22Rv1 (cell line): ENCODE measurements at regions not wholly inside any gene's neighbourhood (a gene's known extent, or its start where the extent isn't known, plus 50 kb on each side); places are given as distances from the start of the nearest gene placed in this dataset.

Experiments used
- ZFX ChIP-seq: fragments of 450-650 bp; IDR thresholded peaks from 2 replicates; pipeline ENCODE4 v1.6.1; 2017; ENCODE audit warnings: antibody characterized with exemption, borderline replicate concordance
- TF ChIP-seq, protein P1 (sequence below): fragments of 450-650 bp; IDR thresholded peaks from 2 replicates; pipeline ENCODE4 v1.5.1; 2017; ENCODE audit warnings: mild to moderate bottlenecking

DNA sequence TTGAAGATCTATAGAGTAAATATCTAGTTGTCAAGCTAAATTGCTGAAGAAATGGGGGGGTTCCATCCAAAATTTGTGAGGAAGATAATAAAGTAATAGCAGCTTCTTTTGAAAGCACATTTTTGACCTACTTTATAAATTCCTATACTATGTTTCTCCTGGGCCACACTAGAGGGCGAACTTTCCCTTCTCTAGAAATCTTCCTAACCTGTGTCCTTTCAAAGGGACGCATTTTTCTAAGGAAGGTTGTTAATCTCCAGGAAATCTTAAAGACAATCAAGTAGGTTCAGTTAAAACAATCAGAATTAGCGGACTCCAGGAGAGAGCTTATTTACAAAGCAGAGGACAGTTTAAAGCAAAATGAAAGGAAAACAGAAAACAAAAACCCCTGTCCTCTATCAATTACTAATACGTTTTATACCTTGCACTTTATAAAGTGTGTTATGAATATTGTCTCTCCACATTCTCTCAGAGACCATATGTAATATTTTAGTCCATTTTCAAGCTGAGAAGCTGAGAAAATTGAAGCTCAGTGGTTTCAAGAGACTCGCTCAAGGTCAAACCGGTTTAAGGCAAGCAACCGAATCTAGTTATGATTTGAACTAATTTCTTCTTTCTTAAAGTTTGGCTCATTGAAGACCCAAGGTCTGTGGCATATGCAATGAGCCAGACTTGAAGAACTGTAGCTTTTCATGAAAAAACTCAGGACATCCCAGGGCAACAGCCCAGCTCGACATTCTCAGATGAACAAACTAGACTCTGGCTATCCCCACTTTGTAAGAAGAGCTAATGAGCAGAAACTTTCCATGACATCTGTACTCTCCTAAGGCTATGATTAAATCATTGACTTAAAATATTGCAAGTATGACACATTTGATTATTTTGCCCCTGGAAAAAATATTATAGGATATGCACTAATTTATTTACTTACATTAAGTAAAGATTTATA is 273.6 kb downstream of the PAX3 start:
- TF ChIP-seq, protein P1, sequence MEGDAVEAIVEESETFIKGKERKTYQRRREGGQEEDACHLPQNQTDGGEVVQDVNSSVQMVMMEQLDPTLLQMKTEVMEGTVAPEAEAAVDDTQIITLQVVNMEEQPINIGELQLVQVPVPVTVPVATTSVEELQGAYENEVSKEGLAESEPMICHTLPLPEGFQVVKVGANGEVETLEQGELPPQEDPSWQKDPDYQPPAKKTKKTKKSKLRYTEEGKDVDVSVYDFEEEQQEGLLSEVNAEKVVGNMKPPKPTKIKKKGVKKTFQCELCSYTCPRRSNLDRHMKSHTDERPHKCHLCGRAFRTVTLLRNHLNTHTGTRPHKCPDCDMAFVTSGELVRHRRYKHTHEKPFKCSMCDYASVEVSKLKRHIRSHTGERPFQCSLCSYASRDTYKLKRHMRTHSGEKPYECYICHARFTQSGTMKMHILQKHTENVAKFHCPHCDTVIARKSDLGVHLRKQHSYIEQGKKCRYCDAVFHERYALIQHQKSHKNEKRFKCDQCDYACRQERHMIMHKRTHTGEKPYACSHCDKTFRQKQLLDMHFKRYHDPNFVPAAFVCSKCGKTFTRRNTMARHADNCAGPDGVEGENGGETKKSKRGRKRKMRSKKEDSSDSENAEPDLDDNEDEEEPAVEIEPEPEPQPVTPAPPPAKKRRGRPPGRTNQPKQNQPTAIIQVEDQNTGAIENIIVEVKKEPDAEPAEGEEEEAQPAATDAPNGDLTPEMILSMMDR, result peak; percentile 84
- TF ChIP-seq ZFX, result no peak
